NB4 (cell line): ENCODE measurements at regions not wholly inside any gene's neighbourhood (a gene's known extent, or its start where the extent isn't known, plus 50 kb on each side); places are given as distances from the start of the nearest gene placed in this dataset.

Experiments
- DNase-seq: peaks from one replicate; pipeline ENCODE4 v3.0.0; 2010; ENCODE audit warnings: low read depth
- H3K4me3 ChIP-seq: one replicate; pipeline ENCODE4 v1.5.1; 2011; ENCODE audit warnings: mild to moderate bottlenecking, low read depth, low read length, moderate library complexity
- CTCF ChIP-seq: IDR thresholded peaks from one replicate; pipeline ENCODE4 v1.5.1; 2012; ENCODE audit warnings: low read depth, low read length
- MAX ChIP-seq: IDR thresholded peaks from 2 replicates; pipeline ENCODE4 v1.6.1; 2011; ENCODE audit warnings: low read depth, low read length
- MYC ChIP-seq: IDR thresholded peaks from 2 replicates; pipeline ENCODE4 v1.6.1; 2011; ENCODE audit warnings: low read depth, low read length
- POLR2A ChIP-seq: IDR thresholded peaks from 2 replicates; pipeline ENCODE4 v1.6.1; 2011; ENCODE audit warnings: mild to moderate bottlenecking; ENCODE audit not compliant: insufficient read length; ENCODE audit errors: extremely low read depth

GRCh38 chr20:60642541-60642940 lies 609.5 kb upstream of the CDH4 start:
- DNase-seq = no peak
- no peak for TF ChIP-seq MYC
- TF ChIP-seq CTCF = no peak
- no peak for TF ChIP-seq POLR2A
- TF ChIP-seq MAX = no peak
- H3K4me3 ChIP-seq = no peak overlapping the region

DNA sequence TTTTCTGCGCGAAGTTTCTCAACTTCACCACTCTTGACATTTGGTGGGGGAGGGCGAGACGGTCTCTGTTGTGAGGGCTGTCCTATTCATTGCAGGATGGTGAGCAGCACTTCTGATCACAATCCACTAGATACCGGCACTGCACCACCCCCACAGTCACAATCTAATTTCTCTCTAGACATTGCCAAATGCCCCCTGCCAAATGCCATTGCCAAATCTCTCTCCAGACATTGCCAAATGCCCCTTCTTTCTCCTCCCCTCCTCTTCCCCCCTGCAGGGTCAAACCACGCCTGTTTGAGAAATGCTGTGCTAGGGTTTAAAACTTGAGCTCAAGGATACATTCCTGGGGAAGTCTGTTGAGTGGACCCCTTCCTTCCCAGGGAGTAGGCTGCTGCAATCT lies 603.5 kb upstream of the CDH4 start:
- no peak overlapping the region for H3K4me3 ChIP-seq
- peak; percentile 97 for DNase-seq
- TF ChIP-seq MAX = peak; percentile 19; the same call in 1 of the 2 replicates
- no peak for TF ChIP-seq POLR2A
- TF ChIP-seq CTCF = no peak
- TF ChIP-seq MYC = no peak

DNA sequence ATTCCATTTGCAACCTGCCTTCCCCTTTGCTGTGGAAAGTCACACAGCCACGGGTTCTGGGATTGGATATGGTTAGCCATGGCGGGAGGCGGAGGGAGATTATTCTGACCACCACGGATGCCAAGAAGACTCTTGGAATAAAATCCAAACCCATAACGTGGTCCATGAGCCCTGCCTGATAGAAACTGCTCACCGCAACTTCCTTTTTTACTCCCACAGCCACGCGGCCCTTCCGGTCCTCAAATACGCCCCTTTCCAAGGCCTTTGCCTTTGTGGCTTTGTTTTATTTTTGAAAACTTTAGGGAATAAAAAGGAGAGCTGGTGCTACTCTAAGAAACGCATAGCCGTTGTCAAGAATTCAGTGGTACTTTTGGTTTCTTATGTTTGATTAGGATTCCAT lies 602.5 kb upstream of the CDH4 start:
- DNase-seq = peak; percentile 91
- TF ChIP-seq MAX (peak; percentile 63; the same call in 1 of the 2 replicates), MYC (peak; percentile 69), POLR2A (no peak)
- peak overlapping the region; percentile 58 for H3K4me3 ChIP-seq

DNA sequence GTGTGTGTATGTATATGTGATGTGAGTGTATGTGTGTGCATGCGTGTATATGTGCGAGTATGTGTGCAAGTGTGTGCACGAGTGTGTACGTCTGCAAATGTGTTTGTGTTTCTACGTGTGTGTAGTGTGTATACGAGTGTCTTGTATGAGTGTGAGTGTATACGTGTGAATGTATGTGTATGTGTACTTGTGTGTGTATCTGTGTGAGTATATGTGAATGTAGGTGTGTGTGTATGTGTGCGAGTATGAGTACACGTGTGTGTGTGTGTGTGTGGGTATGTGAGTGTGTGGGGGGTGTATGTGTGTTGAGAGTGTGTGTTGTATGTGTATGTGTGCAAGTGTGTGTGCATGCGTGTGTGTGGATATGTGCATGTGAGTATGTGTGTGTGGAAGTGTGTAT lies 602.0 kb upstream of the CDH4 start:
- peak overlapping the region; percentile 58 for H3K4me3 ChIP-seq
- DNase-seq = no peak
- TF ChIP-seq CTCF (no peak), POLR2A (no peak), MYC (no peak)

- DNase-seq = no peak
- TF ChIP-seq POLR2A = no peak
- TF ChIP-seq MYC = no peak
- TF ChIP-seq CTCF = no peak
- TF ChIP-seq MAX = no peak
- no peak overlapping the region for H3K4me3 ChIP-seq
Measured at GRCh38 chr20:60652046-60652445, 600.0 kb upstream of the CDH4 start.

DNA sequence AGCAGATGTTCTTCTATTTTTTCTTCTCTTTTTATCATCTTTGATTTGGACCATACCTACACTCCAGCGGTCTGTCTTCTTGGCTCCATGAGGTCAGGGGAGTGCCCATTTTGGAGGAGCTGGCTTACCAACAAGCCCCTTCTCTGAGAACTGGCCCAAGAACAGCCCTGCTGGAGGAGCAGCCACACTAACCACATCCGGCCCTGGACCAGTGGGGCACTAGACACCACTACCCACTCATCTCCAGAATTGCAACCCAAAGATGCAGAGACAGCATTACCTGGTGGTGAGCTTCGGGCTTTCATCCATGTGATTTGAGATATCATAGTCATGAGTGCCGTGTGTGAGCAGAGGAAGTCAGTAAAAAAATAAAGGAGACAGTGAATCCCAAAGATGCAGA lies 599.4 kb upstream of the CDH4 start:
- no peak overlapping the region for H3K4me3 ChIP-seq
- no peak for TF ChIP-seq CTCF
- no peak for TF ChIP-seq MAX
- no peak for TF ChIP-seq POLR2A
- TF ChIP-seq MYC = no peak
- peak; percentile 89 for DNase-seq
